Endothelial cell of umbilical vein (primary cell): ENCODE measurements at regions not wholly inside any gene's neighbourhood (a gene's known extent, or its start where the extent isn't known, plus 50 kb on each side); places are given as distances from the start of the nearest gene placed in this dataset.

ENCODE experiments used
- BruUV-seq: library from RNA; stranded (reverse); fragments of 400-500 nt; replicated peaks from 2 replicates; lab custom pipeline; 2021; lab: Mats Ljungman, UMichigan
- CTCF ChIA-PET: fragments of 300-600, 350-600 bp; sonication (Branson Sonifier 250); formaldehyde crosslinking; loops from one replicate; lab custom pipeline; 2021; ENCODE audit warnings: antibody characterized with exemption, inconsistent platforms; lab: Charles Lee
- POLR2A ChIA-PET: fragments of 300-600, 350-600 bp; sonication (Branson Sonifier 250); formaldehyde crosslinking; loops from one replicate; lab custom pipeline; 2021; ENCODE audit warnings: antibody characterized with exemption, inconsistent platforms; lab: Charles Lee
- DNase-seq: peaks from one replicate; pipeline ENCODE4 v3.0.0-alpha.2; 2011; ENCODE audit warnings: low read depth, low spot score
- FAIRE-seq: peaks from 2 replicates; lab custom pipeline; 2011; peaks lifted over from hg19 to GRCh38; lab: Jason Lieb, UNC
- H2AFZ ChIP-seq: 2 replicates; pipeline ENCODE4 v1.6.0; 2012; ENCODE audit warnings: low read depth, low read length, control low read depth, inconsistent platforms
- H3K27ac ChIP-seq: 2 replicates; pipeline ENCODE4 v1.5.1; 2011; ENCODE audit warnings: low read depth, mild to moderate bottlenecking, control low read depth, low read length, moderate library complexity; ENCODE audit not compliant: insufficient read depth
- H3K27me3 ChIP-seq, 2 experiments: 2 replicates each; pipeline versions ENCODE4 v1.6.0 to v1.6.1; 2011; ENCODE audit warnings: low read length in 2 of 2, mixed read lengths in 1 of 2; ENCODE audit not compliant: control insufficient read depth in 2 of 2, insufficient read depth in 2 of 2
- H3K36me3 ChIP-seq, 2 experiments: 2 replicates in 1 of 2; 3 replicates in 1 of 2; pipeline ENCODE4 v1.5.1; 2011; ENCODE audit warnings: low read length in 2 of 2, mild to moderate bottlenecking in 1 of 2, moderate library complexity in 1 of 2; ENCODE audit not compliant: control insufficient read depth in 2 of 2, insufficient read depth in 2 of 2; ENCODE audit errors: extremely low read depth in 1 of 2
- H3K4me1 ChIP-seq: 3 replicates; pipeline ENCODE4 v1.5.1; 2011; ENCODE audit warnings: mild to moderate bottlenecking, low read length; ENCODE audit not compliant: control insufficient read depth, insufficient read depth; ENCODE audit errors: extremely low read depth
- H3K4me2 ChIP-seq: 2 replicates; pipeline ENCODE4 v1.6.1; 2011; ENCODE audit warnings: low read length, control low read depth, mixed read lengths; ENCODE audit not compliant: insufficient read depth
- H3K4me3 ChIP-seq, 3 experiments: fragments of 200-600 bp in 1 of 3; sonication (generic), shearing (Covaris generic) in 1 of 3; replicated peaks in 1 of 3; 2 replicates each; pipeline ENCODE4 v1.5.1; 2011 to 2016; ENCODE audit warnings: control low read depth in 3 of 3, low read length in 3 of 3, mild to moderate bottlenecking in 2 of 3, inconsistent platforms in 1 of 3, low read depth in 1 of 3, moderate library complexity in 1 of 3; ENCODE audit not compliant: insufficient read depth in 1 of 3
- H3K79me2 ChIP-seq: 2 replicates; pipeline ENCODE4 v1.6.0; 2012; ENCODE audit warnings: low read length, inconsistent platforms; ENCODE audit not compliant: control insufficient read depth, insufficient read depth
- H3K9ac ChIP-seq: replicated peaks from 2 replicates; pipeline ENCODE3; 2011; ENCODE audit warnings: low read length, control low read depth; ENCODE audit not compliant: insufficient read depth; ENCODE audit errors: extremely low read depth
- H3K9me1 ChIP-seq: replicated peaks from 3 replicates; pipeline ENCODE4 v1.6.0; 2011; ENCODE audit warnings: mild to moderate bottlenecking, low read length; ENCODE audit not compliant: control insufficient read depth, insufficient read depth; ENCODE audit errors: extremely low read depth
- H3K9me3 ChIP-seq: replicated peaks from 2 replicates; pipeline ENCODE4 v1.5.1; 2012; ENCODE audit warnings: low read length, inconsistent platforms; ENCODE audit not compliant: control insufficient read depth, insufficient read depth
- H4K20me1 ChIP-seq: replicated peaks from 2 replicates; pipeline ENCODE3; 2011; ENCODE audit warnings: mild to moderate bottlenecking, low read length; ENCODE audit not compliant: control insufficient read depth, insufficient read depth; ENCODE audit errors: extremely low read depth
- EZH2 ChIP-seq: IDR thresholded peaks from 2 replicates; pipeline ENCODE4 v1.6.1; 2012; ENCODE audit warnings: borderline replicate concordance, low read depth, mild to moderate bottlenecking, moderate library complexity, low read length, inconsistent platforms; ENCODE audit not compliant: severe bottlenecking
- FOS ChIP-seq: IDR thresholded peaks from 2 replicates; pipeline ENCODE4 v1.6.1; 2011; ENCODE audit warnings: mild to moderate bottlenecking, low read length, moderate library complexity, borderline replicate concordance; ENCODE audit not compliant: insufficient read depth
- GATA2 ChIP-seq: IDR thresholded peaks from 2 replicates; pipeline ENCODE4 v1.7.0; 2011; ENCODE audit warnings: low read depth, mild to moderate bottlenecking, moderate library complexity, mixed read lengths, low read length; ENCODE audit not compliant: insufficient read length, insufficient read depth
- JUN ChIP-seq: IDR thresholded peaks from 2 replicates; pipeline ENCODE4 v1.6.1; 2011; ENCODE audit warnings: borderline replicate concordance, low read depth; ENCODE audit not compliant: insufficient read length, insufficient read depth
- MYC ChIP-seq: IDR thresholded peaks from one replicate; pipeline ENCODE4 v1.6.1; 2011; ENCODE audit warnings: mild to moderate bottlenecking, low read depth, low read length
- POLR2A ChIP-seq: IDR thresholded peaks from 2 replicates; pipeline ENCODE4 v1.6.1; 2012; ENCODE audit warnings: low read depth, mild to moderate bottlenecking, control low read depth, low read length
- POLR2AphosphoS5 ChIP-seq: IDR thresholded peaks from 2 replicates; pipeline ENCODE4 v1.6.1; 2012; ENCODE audit warnings: low read depth, mild to moderate bottlenecking, control low read depth, low read length, moderate library complexity; ENCODE audit not compliant: insufficient read depth
- dilution Hi-C: fragments of 300-500 bp; cut with MboI; formaldehyde crosslinking; loops from one replicate; pipeline ENCODE4 v1.15.0; 2019; ENCODE audit warnings: low sequenced_read_pairs; ENCODE audit not compliant: extremely low pct_ligation_motif_present
- intact Hi-C: fragments of 100-400 bp; cut with micrococcal nuclease; formaldehyde crosslinking; loops from one replicate; pipeline ENCODE4 v1.10.0; 2022
- TF ChIP-seq, protein P1 (sequence below), 2 donors: IDR thresholded peaks; 1 replicate in 1 of 2; 2 replicates in 1 of 2; pipeline ENCODE4 v1.5.1; 2011; ENCODE audit warnings: low read length in 2 of 2, mild to moderate bottlenecking in 2 of 2, moderate library complexity in 2 of 2, control low read depth in 1 of 2, inconsistent platforms in 1 of 2, low read depth in 1 of 2; ENCODE audit not compliant: insufficient read depth in 1 of 2; ENCODE audit errors: extremely low read depth in 1 of 2
- TF ChIP-seq, protein P2 (sequence below): IDR thresholded peaks from 2 replicates; pipeline ENCODE4 v1.6.1; 2011; ENCODE audit not compliant: insufficient read depth, insufficient read length

DNA sequence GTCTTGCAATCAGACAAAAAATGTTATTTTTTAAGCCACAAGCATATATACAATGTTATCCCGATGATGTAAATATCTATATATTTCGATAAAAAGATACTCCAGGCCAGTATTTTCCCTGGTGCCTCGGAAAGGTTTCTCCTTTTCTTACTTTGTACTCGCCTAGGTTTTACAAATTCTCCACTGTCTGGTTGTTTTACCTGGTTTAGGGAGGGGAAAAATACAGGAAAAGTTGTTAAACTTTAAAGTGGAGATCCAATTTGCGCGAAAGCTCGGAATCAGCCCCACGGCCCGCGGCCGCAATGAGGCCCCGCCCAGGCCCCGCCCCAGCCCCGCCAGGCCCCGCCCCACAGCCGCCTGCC lies 58.4 kb upstream of the WNT7B start:
- Histone ChIP-seq H3K4me2 (peak overlapping the region; percentile 99), H3K79me2 (no peaks in the 10 kb centered on the region), H3K27me3 (no peaks in the 10 kb centered on the region), H3K4me1 (peaks cover 17% of the 10 kb centered on the region), H3K9me1 (no peaks in the 10 kb centered on the region), H2AFZ (peak overlapping the region; percentile 85), H4K20me1 (no peaks in the 10 kb centered on the region), H3K27ac (peak overlapping the region; percentile 66), H3K4me3 (peak overlapping the region; percentile 35 to 81 (median 59)), H3K9me3 (no peaks in the 10 kb centered on the region), H3K36me3 (no peaks in the 10 kb centered on the region), H3K9ac (peak overlapping the region; percentile 89)
- no peak for FAIRE-seq
- dilution Hi-C loops = no loop called here
- DNase-seq = no peak
- intact Hi-C loops = loop anchor here (1.0 kb wide), 3 partner anchors 22 to 38 kb away; no protein-coding TSS in a partner anchor
- no peak for TF ChIP-seq MYC
- TF ChIP-seq, protein P1, sequence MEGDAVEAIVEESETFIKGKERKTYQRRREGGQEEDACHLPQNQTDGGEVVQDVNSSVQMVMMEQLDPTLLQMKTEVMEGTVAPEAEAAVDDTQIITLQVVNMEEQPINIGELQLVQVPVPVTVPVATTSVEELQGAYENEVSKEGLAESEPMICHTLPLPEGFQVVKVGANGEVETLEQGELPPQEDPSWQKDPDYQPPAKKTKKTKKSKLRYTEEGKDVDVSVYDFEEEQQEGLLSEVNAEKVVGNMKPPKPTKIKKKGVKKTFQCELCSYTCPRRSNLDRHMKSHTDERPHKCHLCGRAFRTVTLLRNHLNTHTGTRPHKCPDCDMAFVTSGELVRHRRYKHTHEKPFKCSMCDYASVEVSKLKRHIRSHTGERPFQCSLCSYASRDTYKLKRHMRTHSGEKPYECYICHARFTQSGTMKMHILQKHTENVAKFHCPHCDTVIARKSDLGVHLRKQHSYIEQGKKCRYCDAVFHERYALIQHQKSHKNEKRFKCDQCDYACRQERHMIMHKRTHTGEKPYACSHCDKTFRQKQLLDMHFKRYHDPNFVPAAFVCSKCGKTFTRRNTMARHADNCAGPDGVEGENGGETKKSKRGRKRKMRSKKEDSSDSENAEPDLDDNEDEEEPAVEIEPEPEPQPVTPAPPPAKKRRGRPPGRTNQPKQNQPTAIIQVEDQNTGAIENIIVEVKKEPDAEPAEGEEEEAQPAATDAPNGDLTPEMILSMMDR (IDR thresholded peaks at IDR 0.05; ENCODE audit: extremely low read depth in 1 of 2, insufficient read depth in 1 of 2, low read depth in 1 of 2, low read length in 2 of 2) = no peak
- no peak for TF ChIP-seq POLR2A
- TF ChIP-seq GATA2 = no peak
- TF ChIP-seq, protein P2, sequence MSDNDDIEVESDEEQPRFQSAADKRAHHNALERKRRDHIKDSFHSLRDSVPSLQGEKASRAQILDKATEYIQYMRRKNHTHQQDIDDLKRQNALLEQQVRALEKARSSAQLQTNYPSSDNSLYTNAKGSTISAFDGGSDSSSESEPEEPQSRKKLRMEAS = no peak
- no peak for TF ChIP-seq JUN
- TF ChIP-seq EZH2 = no peak
- no peak for TF ChIP-seq FOS
- no peak for TF ChIP-seq POLR2AphosphoS5
- ChIA-PET CTCF (interaction anchor here (0.6 to 2.2 kb wide), 11 partner anchors 14 to 1347 kb away, joined by 3 to 49 read pairs (median 4); no protein-coding TSS in a partner anchor), POLR2A (interaction anchor here (0.7 to 1.2 kb wide), 3 partner anchors 17 to 35 kb away, joined by 3 to 7 read pairs (median 3); no protein-coding TSS in a partner anchor)
- BruUV-seq = no TSS peak
